SK-N-SH (cell line): ENCODE measurements at regions not wholly inside any gene's neighbourhood (a gene's known extent, or its start where the extent isn't known, plus 50 kb on each side); places are given as distances from the start of the nearest gene placed in this dataset.

ENCODE experiments used
- CTCF ChIA-PET: fragments of 300-600, 350-600 bp; formaldehyde crosslinking; extraction: SDS; loops from one replicate; lab custom pipeline; 2021; lab: Yijun Ruan, JAX
- POLR2A ChIA-PET: fragments of 350-600 bp; sonication (Branson Sonifier 250); formaldehyde crosslinking; extraction: SDS; loops from one replicate; lab custom pipeline; 2020; ENCODE audit warnings: antibody characterized with exemption, inconsistent platforms; lab: Yijun Ruan, JAX
- DNase-seq: peaks from one replicate; pipeline ENCODE4 v3.0.0; 2012
- H2AFZ ChIP-seq: fragments of 200-600 bp; sonication (generic); 2 replicates; pipeline ENCODE4 v1.8.1; 2016; ENCODE audit warnings: antibody characterized with exemption, mild to moderate bottlenecking, low read depth
- H3F3A ChIP-seq: fragments of 200-600 bp; sonication (generic); replicated peaks from 2 replicates; pipeline ENCODE3; 2016; ENCODE audit warnings: antibody characterized with exemption, mild to moderate bottlenecking; ENCODE audit not compliant: insufficient read depth
- H3K27ac ChIP-seq, 2 experiments: fragments of 200-500 bp in 1 of 2; fragments of 200-600 bp in 1 of 2; sonication (Bioruptor generic) in 1 of 2; sonication (generic), shearing (Covaris generic) in 1 of 2; 2 replicates each; pipeline versions ENCODE4 v1.5.1 to v1.6.1; 2014 to 2016; ENCODE audit warnings: low read depth in 2 of 2, inconsistent platforms in 1 of 2, low read length in 1 of 2, mild to moderate bottlenecking in 1 of 2, mixed read lengths in 1 of 2
- H3K27me3 ChIP-seq: fragments of 200-600 bp; sonication (generic), shearing (Covaris generic); 2 replicates; pipeline ENCODE4 v1.6.1; 2016; ENCODE audit warnings: mixed run types; ENCODE audit not compliant: insufficient read depth
- H3K36me3 ChIP-seq, 2 experiments: fragments of 200-500 bp in 1 of 2; fragments of 200-600 bp in 1 of 2; sonication (Bioruptor generic) in 1 of 2; sonication (generic) in 1 of 2; replicated peaks in 1 of 2; 2 replicates each; pipeline versions ENCODE3 to v1.5.1; 2014 to 2016; ENCODE audit warnings: low read length in 1 of 2, mild to moderate bottlenecking in 1 of 2; ENCODE audit not compliant: insufficient read depth in 2 of 2, control insufficient read depth in 1 of 2
- H3K4me1 ChIP-seq, 2 experiments: fragments of 200-500 bp in 1 of 2; fragments of 200-600 bp in 1 of 2; sonication (Bioruptor generic) in 1 of 2; sonication (generic), shearing (Covaris generic) in 1 of 2; 2 replicates each; pipeline versions ENCODE4 v1.5.1 to v1.6.1; 2014 to 2016; ENCODE audit warnings: low read depth in 1 of 2, low read length in 1 of 2, mixed run types in 1 of 2; ENCODE audit not compliant: insufficient read depth in 2 of 2, control insufficient read depth in 1 of 2
- H3K4me2 ChIP-seq: fragments of 200-600 bp; sonication (generic), shearing (Covaris generic); 2 replicates; pipeline ENCODE4 v1.6.1; 2017; ENCODE audit warnings: mixed run types
- H3K4me3 ChIP-seq, 2 experiments: fragments of 200-500 bp in 1 of 2; fragments of 200-600 bp in 1 of 2; sonication (Bioruptor generic) in 1 of 2; sonication (generic), shearing (Covaris generic) in 1 of 2; 2 replicates each; pipeline versions ENCODE4 v1.5.1 to v1.8.1; 2014 to 2016; ENCODE audit warnings: low read depth in 2 of 2, inconsistent platforms in 1 of 2, low read length in 1 of 2, mild to moderate bottlenecking in 1 of 2, mixed read lengths in 1 of 2, moderate library complexity in 1 of 2
- H3K79me2 ChIP-seq: fragments of 200-600 bp; sonication (generic); 2 replicates; pipeline ENCODE4 v1.8.1; 2017; ENCODE audit warnings: mild to moderate bottlenecking; ENCODE audit not compliant: insufficient read depth
- H3K9ac ChIP-seq: fragments of 200-600 bp; sonication (generic); 2 replicates; pipeline ENCODE4 v1.6.1; 2017; ENCODE audit warnings: mixed run types
- H3K9me2 ChIP-seq: fragments of 200-600 bp; sonication (generic); 2 replicates; pipeline ENCODE4 v1.6.1; 2017; ENCODE audit warnings: mixed run types
- H3K9me3 ChIP-seq: fragments of 200-600 bp; sonication (generic); 2 replicates; pipeline ENCODE4 v1.6.1; 2017; ENCODE audit warnings: mixed run types, mild to moderate bottlenecking, moderate library complexity
- H4K20me1 ChIP-seq: fragments of 200-600 bp; sonication (generic); 2 replicates; pipeline ENCODE4 v1.6.1; 2017; ENCODE audit warnings: mild to moderate bottlenecking, mixed run types; ENCODE audit not compliant: insufficient read depth
- CHD2 ChIP-seq: fragments of 150-350 bp; IDR thresholded peaks from 2 replicates; pipeline ENCODE4 v1.6.1; 2018; ENCODE audit warnings: low read length; ENCODE audit not compliant: partially characterized antibody
- ELF1 ChIP-seq: IDR thresholded peaks from 2 replicates; pipeline ENCODE4 v1.4.0; 2012
- FOXJ3 ChIP-seq: sonication (generic); formaldehyde crosslinking; IDR thresholded peaks from 2 replicates; pipeline ENCODE4 v1.5.1; 2020; ENCODE audit warnings: mild to moderate bottlenecking, missing genetic modification reagents
- FOXM1 ChIP-seq: IDR thresholded peaks from 2 replicates; pipeline ENCODE4 v1.4.0; 2012; ENCODE audit warnings: low read depth, mild to moderate bottlenecking
- NFIC ChIP-seq: IDR thresholded peaks from 2 replicates; pipeline ENCODE4 v1.4.0; 2012; ENCODE audit warnings: borderline replicate concordance
- NRF1 ChIP-seq: IDR thresholded peaks from 2 replicates; pipeline ENCODE4 v1.6.1; 2012; ENCODE audit warnings: low read depth, mild to moderate bottlenecking, low read length
- POLR2AphosphoS5 ChIP-seq: IDR thresholded peaks from 2 replicates; pipeline ENCODE4 v1.6.1; 2012; ENCODE audit warnings: low read depth, low read length
- RCOR1 ChIP-seq: fragments of 150-350 bp; IDR thresholded peaks from 2 replicates; pipeline ENCODE4 v1.6.1; 2017; ENCODE audit warnings: antibody characterized with exemption, low read length
- REST ChIP-seq: IDR thresholded peaks from 2 replicates; pipeline ENCODE4 v1.6.1; 2012; ENCODE audit warnings: mild to moderate bottlenecking, low read depth, low read length, moderate library complexity
- SMC3 ChIP-seq: IDR thresholded peaks from 2 replicates; pipeline ENCODE4 v1.6.1; 2012; ENCODE audit warnings: low read depth, low read length, improper control_type of control experiment
- TCF12 ChIP-seq: IDR thresholded peaks from 2 replicates; pipeline ENCODE4 v1.4.0; 2012
- USF1 ChIP-seq: IDR thresholded peaks from 2 replicates; pipeline ENCODE4 v1.4.0; 2012; ENCODE audit warnings: low read depth, borderline replicate concordance
- YY1 ChIP-seq: IDR thresholded peaks from 2 replicates; pipeline ENCODE4 v1.4.0; 2012; ENCODE audit warnings: low read depth, mild to moderate bottlenecking
- ZBTB33 ChIP-seq: IDR thresholded peaks from 2 replicates; pipeline ENCODE4 v1.4.0; 2012; ENCODE audit warnings: low read depth, borderline replicate concordance
- WGBS: methylation state at CpG from one replicate; pipeline ENCODE4 v1.1.6; 2017; ENCODE audit warnings: low lambda C conversion rate; 5-methylcytosine and 5-hydroxymethylcytosine counted together
- TF ChIP-seq, protein P1 (sequence below): IDR thresholded peaks from 2 replicates; pipeline ENCODE4; 2012
- TF ChIP-seq, protein P2 (sequence below): fragments of 150-350 bp; IDR thresholded peaks from 2 replicates; pipeline ENCODE4 v1.6.1; 2016; ENCODE audit warnings: mild to moderate bottlenecking, low read depth, low read length
- TF ChIP-seq, protein P3 (sequence below): IDR thresholded peaks from 2 replicates; pipeline ENCODE4 v1.4.0; 2012; ENCODE audit warnings: low read depth

DNA sequence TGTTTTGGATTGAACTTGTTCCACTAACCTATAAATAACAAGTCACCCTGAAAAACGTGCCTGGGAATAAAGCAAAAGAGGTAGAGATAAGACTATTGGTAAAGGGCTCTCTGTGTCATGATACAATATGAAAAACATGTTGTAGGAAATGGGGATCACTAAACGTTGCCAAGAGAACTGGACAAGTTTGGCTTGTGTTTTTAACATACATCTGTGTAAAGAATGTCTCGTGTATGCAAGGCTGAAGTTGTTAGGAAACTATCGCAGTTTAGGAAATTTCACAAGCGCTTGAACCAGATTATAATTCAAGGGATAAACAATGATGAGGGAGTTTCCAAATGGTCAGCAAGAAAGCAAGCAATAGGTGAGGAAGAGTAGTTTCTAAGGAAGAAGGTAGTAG, 655.8 kb downstream of the PCDH7 start:
- DNase-seq, result no peak
- ChIA-PET CTCF (no interaction called here), POLR2A (no interaction called here)
- no peak for TF ChIP-seq USF1
- TF ChIP-seq, protein P1, sequence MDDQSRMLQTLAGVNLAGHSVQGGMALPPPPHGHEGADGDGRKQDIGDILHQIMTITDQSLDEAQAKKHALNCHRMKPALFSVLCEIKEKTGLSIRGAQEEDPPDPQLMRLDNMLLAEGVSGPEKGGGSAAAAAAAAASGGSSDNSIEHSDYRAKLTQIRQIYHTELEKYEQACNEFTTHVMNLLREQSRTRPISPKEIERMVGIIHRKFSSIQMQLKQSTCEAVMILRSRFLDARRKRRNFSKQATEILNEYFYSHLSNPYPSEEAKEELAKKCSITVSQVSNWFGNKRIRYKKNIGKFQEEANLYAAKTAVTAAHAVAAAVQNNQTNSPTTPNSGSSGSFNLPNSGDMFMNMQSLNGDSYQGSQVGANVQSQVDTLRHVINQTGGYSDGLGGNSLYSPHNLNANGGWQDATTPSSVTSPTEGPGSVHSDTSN, result no peak
- no peak for TF ChIP-seq YY1
- no peak for TF ChIP-seq REST
- no peak for TF ChIP-seq FOXM1
- TF ChIP-seq ELF1, result no peak
- TF ChIP-seq FOXJ3, result no peak
- TF ChIP-seq NFIC, result no peak
- no peak for TF ChIP-seq NRF1
- no peak for TF ChIP-seq RCOR1
- TF ChIP-seq CHD2, result no peak
- TF ChIP-seq ZBTB33, result no peak
- TF ChIP-seq POLR2AphosphoS5, result no peak
- no peak for TF ChIP-seq TCF12
- TF ChIP-seq, protein P2, sequence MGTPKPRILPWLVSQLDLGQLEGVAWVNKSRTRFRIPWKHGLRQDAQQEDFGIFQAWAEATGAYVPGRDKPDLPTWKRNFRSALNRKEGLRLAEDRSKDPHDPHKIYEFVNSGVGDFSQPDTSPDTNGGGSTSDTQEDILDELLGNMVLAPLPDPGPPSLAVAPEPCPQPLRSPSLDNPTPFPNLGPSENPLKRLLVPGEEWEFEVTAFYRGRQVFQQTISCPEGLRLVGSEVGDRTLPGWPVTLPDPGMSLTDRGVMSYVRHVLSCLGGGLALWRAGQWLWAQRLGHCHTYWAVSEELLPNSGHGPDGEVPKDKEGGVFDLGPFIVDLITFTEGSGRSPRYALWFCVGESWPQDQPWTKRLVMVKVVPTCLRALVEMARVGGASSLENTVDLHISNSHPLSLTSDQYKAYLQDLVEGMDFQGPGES, result no peak
- TF ChIP-seq SMC3, result no peak
- TF ChIP-seq, protein P3, sequence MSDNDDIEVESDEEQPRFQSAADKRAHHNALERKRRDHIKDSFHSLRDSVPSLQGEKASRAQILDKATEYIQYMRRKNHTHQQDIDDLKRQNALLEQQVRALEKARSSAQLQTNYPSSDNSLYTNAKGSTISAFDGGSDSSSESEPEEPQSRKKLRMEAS, result no peak
- Histone ChIP-seq H3K4me2 (no peak overlapping the region), H3K27ac (no peak overlapping the region), H2AFZ (no peak overlapping the region), H3K27me3 (no peaks in the 10 kb centered on the region), H3K9me3 (no peaks in the 10 kb centered on the region), H3K9me2 (no peaks in the 10 kb centered on the region), H3K79me2 (no peaks in the 10 kb centered on the region), H3K4me3 (no peak overlapping the region), H3K4me1 (no peaks in the 10 kb centered on the region), H3F3A (no peaks in the 10 kb centered on the region), H3K36me3 (no peaks in the 10 kb centered on the region), H3K9ac (no peak overlapping the region), H4K20me1 (no peaks in the 10 kb centered on the region)
- 36% methylated on average over 5 of the region's 5 CpGs for WGBS
